Large intestine (tissue), 3 donors: ENCODE measurements at regions not wholly inside any gene's neighbourhood (a gene's known extent, or its start where the extent isn't known, plus 50 kb on each side); places are given as distances from the start of the nearest gene placed in this dataset.
"Not testable (repeated sequence)": the region's sequence is repeated elsewhere in the genome, so short reads cannot be mapped to it uniquely, and the experiment has no call there.

Experiments used
- DNase-seq, 2 donors: peaks; one replicate each; pipeline versions ENCODE4 v3.0.0 to v3.0.0-alpha.2; 2013
- H3K27ac ChIP-seq: one replicate; pipeline ENCODE4 v1.5.1; 2013; ENCODE audit warnings: low read length
- H3K27me3 ChIP-seq: 2 replicates; pipeline ENCODE4 v1.6.1; 2013; ENCODE audit warnings: low read length; ENCODE audit not compliant: control insufficient read depth, insufficient read depth
- H3K36me3 ChIP-seq: 2 replicates; pipeline ENCODE4 v1.6.1; 2013; ENCODE audit warnings: low read length; ENCODE audit not compliant: control insufficient read depth, insufficient read depth
- H3K4me1 ChIP-seq: one replicate; pipeline ENCODE4 v1.6.1; 2013; ENCODE audit warnings: low read length; ENCODE audit not compliant: control insufficient read depth, insufficient read depth
- H3K4me3 ChIP-seq: one replicate; pipeline ENCODE4 v1.5.1; 2013; ENCODE audit warnings: low read length
- H3K9me3 ChIP-seq: one replicate; pipeline ENCODE4 v1.6.1; 2013; ENCODE audit warnings: mild to moderate bottlenecking, low read depth, low read length, moderate library complexity; ENCODE audit not compliant: control insufficient read depth
- WGBS: methylation state at CpG from one replicate; pipeline ENCODE4 v1.1.5; 2013; ENCODE audit warnings: low lambda C conversion rate; ENCODE audit not compliant: insufficient coverage; 5-methylcytosine and 5-hydroxymethylcytosine counted together

- H3K9me3 ChIP-seq, result no peaks in the 10 kb centered on the region
- no peaks in the 10 kb centered on the region for H3K27me3 ChIP-seq
- H3K4me3 ChIP-seq, result no peak overlapping the region
- WGBS, result no CpG with 5 or more reads among the region's 3 CpGs
- H3K36me3 ChIP-seq, result no peaks in the 10 kb centered on the region
- no peak for DNase-seq
- peaks cover 21% of the 10 kb centered on the region for H3K4me1 ChIP-seq
- H3K27ac ChIP-seq, result peak overlapping the region; percentile 93
Observed at GRCh38 chr12:47412601-47413236, 293.1 kb downstream of the RPAP3 start.

- no peaks in the 10 kb centered on the region for H3K27me3 ChIP-seq
- no peak for DNase-seq
- H3K4me3 ChIP-seq, result no peak overlapping the region
- H3K27ac ChIP-seq, result no peak overlapping the region
- peaks cover 21% of the 10 kb centered on the region for H3K4me1 ChIP-seq
- H3K36me3 ChIP-seq, result no peaks in the 10 kb centered on the region
- no peaks in the 10 kb centered on the region for H3K9me3 ChIP-seq
Observed at GRCh38 chr12:47411966-47412365, 293.9 kb downstream of the RPAP3 start.

GRCh38 chr12:47410862-47411261 lies 295.0 kb downstream of the RPAP3 start:
- no peak for DNase-seq
- no peak overlapping the region for H3K27ac ChIP-seq
- H3K36me3 ChIP-seq, result no peaks in the 10 kb centered on the region
- 90% methylated on average over 2 of the region's 3 CpGs for WGBS
- no peaks in the 10 kb centered on the region for H3K9me3 ChIP-seq
- no peaks in the 10 kb centered on the region for H3K27me3 ChIP-seq
- H3K4me1 ChIP-seq, result peaks cover 21% of the 10 kb centered on the region
- no peak overlapping the region for H3K4me3 ChIP-seq

- no peaks in the 10 kb centered on the region for H3K9me3 ChIP-seq
- no peaks in the 10 kb centered on the region for H3K36me3 ChIP-seq
- H3K4me1 ChIP-seq, result peaks cover 21% of the 10 kb centered on the region
- no peak overlapping the region for H3K27ac ChIP-seq
- no peak for DNase-seq
- H3K4me3 ChIP-seq, result no peak overlapping the region
- H3K27me3 ChIP-seq, result no peaks in the 10 kb centered on the region
Observed at GRCh38 chr12:47410383-47410782, 295.4 kb downstream of the RPAP3 start.

GRCh38 chr12:47409310-47409987 lies 296.4 kb downstream of the RPAP3 start:
- no peaks in the 10 kb centered on the region for H3K9me3 ChIP-seq
- 86% methylated on average over 2 of the region's 4 CpGs for WGBS
- peaks cover 19% of the 10 kb centered on the region for H3K4me1 ChIP-seq
- H3K27me3 ChIP-seq, result no peaks in the 10 kb centered on the region
- H3K4me3 ChIP-seq, result no peak overlapping the region
- no peaks in the 10 kb centered on the region for H3K36me3 ChIP-seq
- H3K27ac ChIP-seq, result no peak overlapping the region
- no peak for DNase-seq

- whole genome bisulfite sequencing, result 40% methylated on average over 1 of the region's 2 CpGs
- H3K36me3 ChIP-seq, result no peaks in the 10 kb centered on the region
- no peaks in the 10 kb centered on the region for H3K9me3 ChIP-seq
- H3K27me3 ChIP-seq, result no peaks in the 10 kb centered on the region
- H3K4me1 ChIP-seq, result peaks cover 10% of the 10 kb centered on the region
- DNase-seq, result peak in 1 of 2 donors; percentile 42
- H3K27ac ChIP-seq, result no peak overlapping the region
- no peak overlapping the region for H3K4me3 ChIP-seq
Observed at GRCh38 chr12:47408171-47408871, 297.5 kb downstream of the RPAP3 start.

GRCh38 chr12:47407463-47408129 lies 298.2 kb downstream of the RPAP3 start:
- Histone ChIP-seq H3K9me3 (no peaks in the 10 kb centered on the region), H3K36me3 (no peaks in the 10 kb centered on the region), H3K4me3 (no peak overlapping the region), H3K27me3 (no peaks in the 10 kb centered on the region), H3K27ac (no peak overlapping the region), H3K4me1 (peaks cover 5% of the 10 kb centered on the region)
- DNase-seq, result no peak
- 78% methylated on average over 3 of the region's 5 CpGs for WGBS

- WGBS, result 92% methylated on average over 1 of the region's 1 CpG
- no peak overlapping the region for H3K27ac ChIP-seq
- peaks cover 4% of the 10 kb centered on the region for H3K4me1 ChIP-seq
- no peak for DNase-seq
- H3K36me3 ChIP-seq, result no peaks in the 10 kb centered on the region
- H3K9me3 ChIP-seq, result no peaks in the 10 kb centered on the region
- H3K4me3 ChIP-seq, result no peak overlapping the region
- H3K27me3 ChIP-seq, result no peaks in the 10 kb centered on the region
Observed at GRCh38 chr12:47403681-47404080, 302.1 kb downstream of the RPAP3 start.

GRCh38 chr12:47401196-47401595 lies 304.6 kb downstream of the RPAP3 start:
- H3K27me3 ChIP-seq, H3K36me3 ChIP-seq, DNase-seq, H3K27ac ChIP-seq, H3K4me1 ChIP-seq, H3K9me3 ChIP-seq, H3K4me3 ChIP-seq: not testable (repeated sequence)
- no CpG with 5 or more reads among the region's 3 CpGs for WGBS

- DNase-seq, result no peak
- no CpG with 5 or more reads among the region's 1 CpG for WGBS
- H3K4me3 ChIP-seq, result no peak overlapping the region
- H3K27me3 ChIP-seq, result no peaks in the 10 kb centered on the region
- no peaks in the 10 kb centered on the region for H3K4me1 ChIP-seq
- H3K36me3 ChIP-seq, result no peaks in the 10 kb centered on the region
- H3K27ac ChIP-seq, result no peak overlapping the region
- no peaks in the 10 kb centered on the region for H3K9me3 ChIP-seq
Observed at GRCh38 chr12:47400266-47400665, 305.6 kb downstream of the RPAP3 start.
